ENCODE measurements at regions not wholly inside any gene's neighbourhood (a gene's known extent, or its start where the extent isn't known, plus 50 kb on each side); places are given as distances from the start of the nearest gene placed in this dataset.

DNA sequence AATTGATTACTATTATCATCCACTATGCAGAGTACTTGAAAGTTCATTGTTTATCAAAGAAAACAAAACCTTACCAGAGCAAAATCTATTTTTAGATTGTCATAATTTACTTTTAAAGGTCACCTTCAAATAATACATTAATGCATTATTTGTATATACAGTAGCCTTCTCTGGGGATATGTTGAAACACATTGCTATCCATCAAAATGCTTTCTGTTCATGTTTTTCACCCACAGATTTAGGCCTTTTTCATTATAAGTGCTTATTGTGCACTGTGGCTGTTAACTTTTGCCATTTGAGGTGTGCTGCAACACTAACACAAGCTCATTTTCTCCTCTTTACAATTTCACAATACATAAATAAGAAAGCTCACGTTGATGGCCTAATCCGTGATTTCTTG, 74.1 kb upstream of the ANKRD50 start:
- no peak for DNase-seq

DNA sequence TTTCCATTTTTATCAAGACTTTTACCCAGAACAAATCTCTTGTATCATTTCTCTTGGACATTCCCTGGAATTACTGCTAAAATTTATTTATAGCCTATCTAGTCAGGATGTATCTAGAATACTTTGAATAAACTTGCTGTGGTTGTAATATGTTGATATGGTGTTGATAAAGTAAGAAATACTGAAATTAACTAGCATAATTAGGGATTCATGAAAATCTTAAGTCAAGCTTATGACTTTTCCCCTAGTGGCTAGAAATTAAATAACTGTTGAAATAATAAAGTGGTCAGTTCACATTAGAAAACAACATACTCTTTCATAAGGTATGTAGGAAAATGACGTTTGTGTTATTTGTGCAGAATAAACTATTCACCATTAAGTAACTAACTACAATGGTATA, 73.1 kb upstream of the ANKRD50 start:
- DNase-seq: no peak

DNA sequence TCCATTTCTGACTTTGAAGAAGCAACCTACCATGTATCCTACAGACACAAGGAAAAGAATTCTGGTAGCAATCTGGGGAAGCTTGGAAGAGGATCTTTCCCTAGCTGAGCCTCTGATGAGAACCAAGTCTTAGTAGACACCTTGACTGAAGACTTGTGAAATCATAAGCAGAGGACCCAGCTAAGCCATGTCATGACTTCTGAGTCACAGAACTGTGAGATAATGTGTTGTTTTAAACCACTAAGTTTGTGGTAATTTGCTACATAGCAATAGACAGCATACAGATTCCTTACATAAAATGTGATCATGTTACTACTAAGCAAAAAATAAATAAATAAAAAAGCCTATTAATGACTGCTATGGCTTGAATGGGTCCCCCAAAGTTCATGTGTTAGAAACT, 71.3 kb upstream of the ANKRD50 start:
- no peak for DNase-seq

DNA sequence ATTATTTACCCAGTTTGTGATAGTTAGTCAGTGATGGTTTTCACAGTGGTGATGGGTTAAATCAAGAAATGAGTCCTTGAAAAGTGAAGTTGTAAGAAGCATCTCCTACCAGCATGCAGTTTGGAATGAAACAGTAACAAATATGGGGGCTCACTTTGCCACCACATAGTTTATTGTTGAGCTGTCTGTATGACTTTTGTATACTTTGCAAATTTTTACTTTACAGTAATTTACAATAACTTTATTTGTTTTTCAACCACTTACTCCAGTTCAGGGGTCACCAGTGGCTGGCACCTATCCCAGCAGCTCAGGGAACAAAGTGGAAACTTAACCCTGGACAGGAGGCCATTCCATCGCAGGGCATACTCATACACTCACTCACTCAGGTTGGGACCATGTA, 64.5 kb upstream of the ANKRD50 start:
- no peak for DNase-seq

DNA sequence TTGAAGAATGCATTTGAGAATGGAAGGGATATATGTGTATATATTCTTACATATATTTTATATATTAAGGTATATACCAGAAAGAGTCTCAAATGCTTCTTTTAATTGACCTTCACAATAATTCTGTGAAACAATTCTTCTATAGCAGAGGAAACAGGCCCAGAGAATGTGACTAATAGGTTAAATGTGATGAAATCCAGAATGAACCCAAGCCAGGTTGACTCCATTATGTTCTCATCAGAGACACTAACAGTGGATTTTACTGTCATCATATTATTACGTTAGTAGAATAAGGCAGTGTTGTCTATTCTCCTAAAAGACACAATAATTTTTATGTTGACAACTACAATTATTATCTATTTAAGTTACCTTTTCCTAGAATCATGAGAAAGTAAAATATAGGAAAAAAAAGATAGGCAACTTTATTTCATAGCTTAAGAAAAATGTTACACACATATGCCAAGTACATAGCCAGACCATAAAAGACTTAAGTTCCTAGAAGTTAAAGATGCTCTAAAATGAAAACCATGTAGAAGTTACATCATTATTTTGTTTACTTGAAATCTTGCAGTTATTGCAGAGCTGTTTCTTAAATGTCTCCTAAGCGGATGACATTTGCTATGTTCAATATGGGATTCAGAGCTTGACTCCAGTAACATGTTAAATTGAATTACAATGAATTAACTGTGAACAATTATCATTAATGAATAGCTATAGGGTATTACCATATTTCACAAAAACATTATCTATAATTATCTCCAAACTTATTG, 56.2 kb upstream of the ANKRD50 start:
- DNase-seq: no peak

DNA sequence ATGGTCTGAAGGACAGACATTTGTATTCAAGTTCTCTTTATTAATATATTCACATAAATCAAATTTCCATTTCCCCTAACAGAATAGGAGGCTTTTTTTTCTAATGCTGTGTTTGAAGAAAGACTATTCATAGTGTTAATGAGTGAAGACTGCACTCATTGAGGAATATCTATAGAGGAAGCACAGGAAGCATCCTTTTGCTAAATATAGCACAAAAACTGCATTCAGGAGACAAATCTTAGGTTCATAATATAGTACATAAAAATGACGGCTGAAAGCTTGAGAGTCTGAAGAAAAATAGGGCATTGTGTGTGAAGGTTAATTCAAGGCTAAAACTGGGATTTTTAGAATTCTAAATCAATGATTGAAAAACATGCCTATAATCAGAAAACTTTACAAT, 50.4 kb upstream of the ANKRD50 start:
- no peak for DNase-seq

Measured in SIG-M5 (cell line).